ENCODE measurements at regions not wholly inside any gene's neighbourhood (a gene's known extent, or its start where the extent isn't known, plus 50 kb on each side); places are given as distances from the start of the nearest gene placed in this dataset.
"Not testable (repeated sequence)": the region's sequence is repeated elsewhere in the genome, so short reads cannot be mapped to it uniquely, and the experiment has no call there.

- DNase-seq, result no peak
Measured at GRCh38 chr1:199875337-199875736, 152.2 kb upstream of the NR5A2 start.

GRCh38 chr1:199875856-199876255 lies 151.7 kb upstream of the NR5A2 start:
- no peak for DNase-seq

- DNase-seq, result no peak
Measured at GRCh38 chr1:199877526-199878384, 149.8 kb upstream of the NR5A2 start.

- DNase-seq, result no peak
Measured at GRCh38 chr1:199878823-199879222, 148.7 kb upstream of the NR5A2 start.

GRCh38 chr1:199898654-199899053 lies 128.9 kb upstream of the NR5A2 start:
- no peak for DNase-seq

GRCh38 chr1:199901341-199901740 lies 126.2 kb upstream of the NR5A2 start:
- no peak for DNase-seq

GRCh38 chr1:199907361-199907760 lies 120.1 kb upstream of the NR5A2 start:
- no peak for DNase-seq

- no peak for DNase-seq
Measured at GRCh38 chr1:199909137-199909536, 118.4 kb upstream of the NR5A2 start.

- DNase-seq, result no peak
Measured at GRCh38 chr1:199913318-199913717, 114.2 kb upstream of the NR5A2 start.

- no peak for DNase-seq
Measured at GRCh38 chr1:199914546-199914945, 113.0 kb upstream of the NR5A2 start.

GRCh38 chr1:199918196-199918769 lies 109.2 kb upstream of the NR5A2 start:
- DNase-seq, result no peak

GRCh38 chr1:199920635-199921034 lies 106.9 kb upstream of the NR5A2 start:
- no peak for DNase-seq

- no peak for DNase-seq
Measured at GRCh38 chr1:199929556-199929955, 98.0 kb upstream of the NR5A2 start.

- not testable (repeated sequence) for DNase-seq
Measured at GRCh38 chr1:199930067-199930466, 97.4 kb upstream of the NR5A2 start.

- peak in 1 of 2 experiments; percentile 40 for DNase-seq
Measured at GRCh38 chr1:199931666-199932377, 95.7 kb upstream of the NR5A2 start.

- no peak for DNase-seq
Measured at GRCh38 chr1:199932462-199932861, 95.0 kb upstream of the NR5A2 start.

GRCh38 chr1:199936441-199936840 lies 91.1 kb upstream of the NR5A2 start:
- no peak for DNase-seq

GRCh38 chr1:199937161-199937560 lies 90.3 kb upstream of the NR5A2 start:
- DNase-seq, result no peak

- no peak for DNase-seq
Measured at GRCh38 chr1:199937661-199938060, 89.8 kb upstream of the NR5A2 start.

GRCh38 chr1:199944986-199945385 lies 82.5 kb upstream of the NR5A2 start:
- DNase-seq, result no peak

GRCh38 chr1:199945591-199945990 lies 81.9 kb upstream of the NR5A2 start:
- DNase-seq, result no peak

GRCh38 chr1:199946305-199947155 lies 81.0 kb upstream of the NR5A2 start:
- DNase-seq, result no peak

Data from stimulated activated CD4-positive, alpha-beta T cell treated with anti-CD3 and anti-CD28 coated beads, Interleukin-4, amount 100 ng/mL, for 4 hours (primary cell).